ENCODE measurements at regions not wholly inside any gene's neighbourhood (a gene's known extent, or its start where the extent isn't known, plus 50 kb on each side); places are given as distances from the start of the nearest gene placed in this dataset.

DNA sequence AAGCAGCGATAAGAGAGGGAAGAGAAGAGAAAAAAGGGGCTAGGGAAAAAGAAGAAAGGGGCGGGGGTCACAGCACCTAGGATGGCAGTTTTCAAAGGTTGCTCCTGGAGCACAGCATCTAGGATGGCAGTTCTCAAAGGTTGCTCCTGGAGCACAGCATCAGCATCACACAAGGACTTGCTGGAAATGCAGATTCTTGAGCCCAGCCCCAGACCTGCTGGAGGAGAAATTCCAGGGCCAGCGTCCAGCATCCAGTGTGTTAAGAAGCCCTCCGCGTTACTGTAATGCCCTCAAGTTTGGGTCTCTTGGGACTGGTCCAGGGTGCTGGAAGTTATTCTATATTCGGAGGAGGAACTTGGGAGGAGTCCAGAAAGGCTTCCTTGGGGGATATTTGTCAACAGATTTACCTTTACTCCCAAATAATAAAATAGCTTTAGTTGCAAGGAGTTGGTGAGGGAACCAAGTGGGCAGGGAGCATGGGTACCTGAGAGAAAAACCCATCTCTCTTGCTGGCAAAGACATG lies 519.4 kb downstream of the SHQ1 start:
- no peaks in the 10 kb centered on the region for H3K79me2 ChIP-seq
- WGBS (ENCODE audit: low lambda C conversion rate, missing lambda C conversion rate) = 77% methylated on average over 6 of the region's 6 CpGs
- H3K27me3 ChIP-seq = no peaks in the 10 kb centered on the region
- no peak for DNase-seq (ENCODE audit: low spot score)
- H4K20me1 ChIP-seq (ENCODE audit: insufficient read depth, poor library complexity, severe bottlenecking) = no peaks in the 10 kb centered on the region
- H2AFZ ChIP-seq = no peak overlapping the region
- TF ChIP-seq EZH2phosphoT487 (IDR thresholded peaks at IDR 0.05; ENCODE audit: low read depth, severe bottlenecking, unreplicated experiment) = no peak
- TF ChIP-seq, protein P1, sequence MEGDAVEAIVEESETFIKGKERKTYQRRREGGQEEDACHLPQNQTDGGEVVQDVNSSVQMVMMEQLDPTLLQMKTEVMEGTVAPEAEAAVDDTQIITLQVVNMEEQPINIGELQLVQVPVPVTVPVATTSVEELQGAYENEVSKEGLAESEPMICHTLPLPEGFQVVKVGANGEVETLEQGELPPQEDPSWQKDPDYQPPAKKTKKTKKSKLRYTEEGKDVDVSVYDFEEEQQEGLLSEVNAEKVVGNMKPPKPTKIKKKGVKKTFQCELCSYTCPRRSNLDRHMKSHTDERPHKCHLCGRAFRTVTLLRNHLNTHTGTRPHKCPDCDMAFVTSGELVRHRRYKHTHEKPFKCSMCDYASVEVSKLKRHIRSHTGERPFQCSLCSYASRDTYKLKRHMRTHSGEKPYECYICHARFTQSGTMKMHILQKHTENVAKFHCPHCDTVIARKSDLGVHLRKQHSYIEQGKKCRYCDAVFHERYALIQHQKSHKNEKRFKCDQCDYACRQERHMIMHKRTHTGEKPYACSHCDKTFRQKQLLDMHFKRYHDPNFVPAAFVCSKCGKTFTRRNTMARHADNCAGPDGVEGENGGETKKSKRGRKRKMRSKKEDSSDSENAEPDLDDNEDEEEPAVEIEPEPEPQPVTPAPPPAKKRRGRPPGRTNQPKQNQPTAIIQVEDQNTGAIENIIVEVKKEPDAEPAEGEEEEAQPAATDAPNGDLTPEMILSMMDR (IDR thresholded peaks at IDR 0.05; ENCODE audit: poor library complexity) = no peak
- TF ChIP-seq EZH2 (IDR thresholded peaks at IDR 0.05; ENCODE audit: borderline replicate concordance) = no peak
- no peaks in the 10 kb centered on the region for H3K9me3 ChIP-seq (ENCODE audit: low read depth)
- no peaks in the 10 kb centered on the region for H3K4me1 ChIP-seq (ENCODE audit: insufficient read depth)
- H3K9me2 ChIP-seq (replicated peaks; ENCODE audit: insufficient read depth) = no peaks in the 10 kb centered on the region
- no peak overlapping the region for H3K4me2 ChIP-seq
- no peak overlapping the region for H3K4me3 ChIP-seq
- no peaks in the 10 kb centered on the region for H3K36me3 ChIP-seq (replicated peaks; ENCODE audit: insufficient read depth, low read depth)
- no peak overlapping the region for H3K27ac ChIP-seq

DNA sequence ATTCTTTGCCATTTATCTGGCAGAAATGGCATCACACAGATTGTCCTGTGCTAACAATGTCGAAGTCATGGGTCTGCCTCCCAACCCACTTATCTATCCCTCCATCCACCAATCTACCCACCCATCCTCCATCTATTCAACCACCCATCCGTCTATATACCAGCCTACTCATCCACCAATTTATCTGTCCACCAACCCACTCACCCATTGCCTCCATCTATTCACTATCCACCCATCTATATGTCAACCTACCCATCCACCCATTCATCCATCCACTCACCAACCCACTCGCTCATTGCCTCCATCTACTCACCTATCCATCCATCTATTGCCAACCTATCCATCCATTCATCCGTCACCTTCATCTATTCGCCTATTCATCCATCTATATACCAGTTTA lies 521.2 kb downstream of the SHQ1 start:
- WGBS (ENCODE audit: low lambda C conversion rate, missing lambda C conversion rate) = 97% methylated on average over 5 of the region's 5 CpGs
- H3K9me3 ChIP-seq (ENCODE audit: low read depth) = no peaks in the 10 kb centered on the region
- TF ChIP-seq EZH2 (IDR thresholded peaks at IDR 0.05; ENCODE audit: borderline replicate concordance) = no peak
- TF ChIP-seq, protein P1 (IDR thresholded peaks at IDR 0.05; ENCODE audit: poor library complexity) = no peak
- no peak for TF ChIP-seq EZH2phosphoT487 (IDR thresholded peaks at IDR 0.05; ENCODE audit: low read depth, severe bottlenecking, unreplicated experiment)
- no peaks in the 10 kb centered on the region for H3K4me1 ChIP-seq (ENCODE audit: insufficient read depth)
- no peaks in the 10 kb centered on the region for H3K36me3 ChIP-seq (replicated peaks; ENCODE audit: insufficient read depth, low read depth)
- no peaks in the 10 kb centered on the region for H3K79me2 ChIP-seq
- no peaks in the 10 kb centered on the region for H4K20me1 ChIP-seq (ENCODE audit: insufficient read depth, poor library complexity, severe bottlenecking)
- no peaks in the 10 kb centered on the region for H3K27me3 ChIP-seq
- DNase-seq (ENCODE audit: low spot score) = no peak
- H2AFZ ChIP-seq = no peak overlapping the region
- H3K27ac ChIP-seq = no peak overlapping the region
- no peaks in the 10 kb centered on the region for H3K9me2 ChIP-seq (replicated peaks; ENCODE audit: insufficient read depth)
- H3K4me2 ChIP-seq = no peak overlapping the region
- H3K4me3 ChIP-seq = no peak overlapping the region

DNA sequence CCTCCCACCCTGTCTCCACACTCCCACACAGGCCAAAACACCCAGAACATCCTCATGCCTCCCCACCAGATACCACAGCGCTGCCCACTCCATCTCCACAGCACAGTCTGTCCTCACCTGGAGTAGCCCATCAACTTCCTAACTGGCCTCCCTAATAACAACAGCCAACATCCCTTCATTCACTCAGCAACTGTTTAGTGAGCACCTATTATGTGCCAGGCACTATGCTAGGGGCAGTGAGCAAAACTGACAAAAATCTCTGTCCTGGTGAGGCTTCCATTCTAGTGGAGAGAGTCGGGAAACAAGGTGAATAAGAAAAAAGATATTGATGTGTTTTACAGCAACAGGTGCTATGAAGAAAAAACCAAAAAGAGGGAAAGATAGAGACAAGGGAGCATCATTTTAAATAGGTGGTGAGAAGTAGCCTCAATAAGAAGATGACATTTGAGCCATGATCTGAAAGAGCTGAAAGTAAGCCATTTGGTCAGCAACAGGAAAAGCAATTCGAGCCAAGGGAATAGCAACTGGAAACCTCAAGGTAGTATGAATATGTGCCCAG lies 523.9 kb downstream of the SHQ1 start:
- TF ChIP-seq, protein P1 (IDR thresholded peaks at IDR 0.05; ENCODE audit: poor library complexity) = no peak
- Histone ChIP-seq H3K9me3 (ENCODE audit: low read depth) (no peaks in the 10 kb centered on the region), H3K4me2 (no peak overlapping the region), H3K4me1 (ENCODE audit: insufficient read depth) (no peaks in the 10 kb centered on the region), H3K36me3 (replicated peaks; ENCODE audit: insufficient read depth, low read depth) (no peaks in the 10 kb centered on the region), H3K9me2 (replicated peaks; ENCODE audit: insufficient read depth) (no peaks in the 10 kb centered on the region), H2AFZ (no peak overlapping the region), H3K27me3 (no peaks in the 10 kb centered on the region), H3K79me2 (no peaks in the 10 kb centered on the region), H4K20me1 (ENCODE audit: insufficient read depth, poor library complexity, severe bottlenecking) (no peaks in the 10 kb centered on the region), H3K4me3 (no peak overlapping the region), H3K27ac (no peak overlapping the region)
- 91% methylated on average over 3 of the region's 3 CpGs for whole genome bisulfite sequencing (ENCODE audit: low lambda C conversion rate, missing lambda C conversion rate)
- DNase-seq (ENCODE audit: low spot score) = no peak

DNA sequence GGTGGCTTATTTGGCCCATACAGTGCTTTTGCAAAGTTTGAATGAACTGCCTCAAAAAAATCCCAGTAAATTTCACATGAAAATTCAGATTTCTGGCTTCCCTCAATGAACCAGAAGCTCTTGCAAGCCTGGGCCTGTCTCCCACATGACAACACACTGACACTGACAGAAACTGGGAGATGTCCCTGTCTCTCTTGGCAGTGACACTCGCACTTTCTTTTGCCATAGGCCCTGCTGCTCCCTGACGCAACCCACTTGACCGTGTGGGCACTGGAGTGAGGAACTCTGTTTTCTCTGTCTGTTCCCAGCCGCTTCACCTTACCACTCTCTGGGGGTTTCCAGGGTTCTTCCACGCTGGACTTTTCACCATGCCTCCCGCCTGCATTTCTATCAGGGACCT lies 524.5 kb downstream of the SHQ1 start:
- Histone ChIP-seq H2AFZ (no peak overlapping the region), H3K4me2 (no peak overlapping the region), H3K36me3 (replicated peaks; ENCODE audit: insufficient read depth, low read depth) (no peaks in the 10 kb centered on the region), H3K27ac (no peak overlapping the region), H3K9me2 (replicated peaks; ENCODE audit: insufficient read depth) (no peaks in the 10 kb centered on the region), H3K27me3 (no peaks in the 10 kb centered on the region), H3K79me2 (no peaks in the 10 kb centered on the region), H3K4me1 (ENCODE audit: insufficient read depth) (peaks cover 5% of the 10 kb centered on the region), H4K20me1 (ENCODE audit: insufficient read depth, poor library complexity, severe bottlenecking) (no peaks in the 10 kb centered on the region), H3K9me3 (ENCODE audit: low read depth) (no peaks in the 10 kb centered on the region), H3K4me3 (no peak overlapping the region)
- no peak for DNase-seq (ENCODE audit: low spot score)
- no peak for TF ChIP-seq EZH2 (IDR thresholded peaks at IDR 0.05; ENCODE audit: borderline replicate concordance)
- TF ChIP-seq EZH2phosphoT487 (IDR thresholded peaks at IDR 0.05; ENCODE audit: low read depth, severe bottlenecking, unreplicated experiment) = no peak
- TF ChIP-seq, protein P1 (IDR thresholded peaks at IDR 0.05; ENCODE audit: poor library complexity) = no peak
- 91% methylated on average over 6 of the region's 6 CpGs for WGBS (ENCODE audit: low lambda C conversion rate, missing lambda C conversion rate)

Data from hepatocyte (in vitro differentiated cells).